Calu3 (cell line): ENCODE measurements at regions not wholly inside any gene's neighbourhood (a gene's known extent, or its start where the extent isn't known, plus 50 kb on each side); places are given as distances from the start of the nearest gene placed in this dataset.

ENCODE experiments used
- BruUV-seq: library from RNA; stranded (reverse); fragments of 400-500 nt; replicated peaks from 2 replicates; lab custom pipeline; 2021; lab: Mats Ljungman, UMichigan
- CTCF ChIA-PET: fragments of 300-600 bp; sonication (Branson Sonifier 250); formaldehyde crosslinking; loops from one replicate; lab custom pipeline; 2022; ENCODE audit warnings: antibody characterized with exemption; lab: Charles Lee
- DNase-seq: peaks from one replicate; pipeline ENCODE4 v3.0.0; 2022
- H3K27ac Mint-ChIP-seq: one replicate; pipeline ENCODE4 v1.8.0; 2022; ENCODE audit warnings: mixed read lengths; ENCODE audit not compliant: unreplicated experiment
- H3K27me3 Mint-ChIP-seq: one replicate; pipeline ENCODE4 v1.8.0; 2022; ENCODE audit warnings: mixed read lengths; ENCODE audit not compliant: unreplicated experiment
- H3K36me3 Mint-ChIP-seq: one replicate; pipeline ENCODE4 v1.8.0; 2022; ENCODE audit warnings: mild to moderate bottlenecking, moderate library complexity, mixed read lengths; ENCODE audit not compliant: insufficient read depth, unreplicated experiment
- H3K4me1 Mint-ChIP-seq: one replicate; pipeline ENCODE4 v1.8.0; 2022; ENCODE audit warnings: mild to moderate bottlenecking, low read depth, mixed read lengths; ENCODE audit not compliant: unreplicated experiment
- H3K4me3 Mint-ChIP-seq: one replicate; pipeline ENCODE4 v1.8.0; 2022; ENCODE audit warnings: mild to moderate bottlenecking, low read depth, moderate library complexity, mixed read lengths; ENCODE audit not compliant: unreplicated experiment
- H3K9me3 Mint-ChIP-seq: one replicate; pipeline ENCODE4 v1.8.0; 2022; ENCODE audit warnings: low read depth, mixed read lengths; ENCODE audit not compliant: unreplicated experiment
- intact Hi-C: fragments of 100-400 bp; cut with micrococcal nuclease; formaldehyde crosslinking; loops from one replicate; pipeline ENCODE4 v1.10.0; 2022; ENCODE audit not compliant: unreplicated experiment
- TF ChIP-seq, protein P1 (sequence below): fragments of 200-600 bp; IDR thresholded peaks from one replicate; pipeline ENCODE4 v1.8.0; 2022; ENCODE audit warnings: antibody characterized with exemption; ENCODE audit not compliant: unreplicated experiment

DNA sequence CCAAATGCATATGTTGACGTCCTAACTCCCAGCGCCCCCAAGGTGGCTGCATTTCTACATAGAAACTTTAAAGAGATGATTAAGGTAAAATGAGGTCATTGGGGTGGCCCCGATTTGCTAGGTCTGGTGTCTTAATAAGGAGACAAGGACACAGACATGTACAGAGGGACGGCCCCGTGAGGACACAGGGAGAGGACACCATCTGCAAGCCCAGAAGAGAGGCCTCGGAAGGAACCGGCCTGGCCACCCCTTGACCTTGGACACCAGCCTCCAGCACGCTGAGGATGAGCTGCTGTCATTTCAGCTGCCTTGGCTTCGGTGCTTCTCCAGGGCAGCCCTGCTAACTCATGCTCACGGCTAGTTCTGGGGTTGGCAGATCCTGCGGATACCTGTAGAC is 73.2 kb downstream of the MRPL36 start:
- no peaks in the 10 kb centered on the region for H3K4me1 Mint-ChIP-seq

DNA sequence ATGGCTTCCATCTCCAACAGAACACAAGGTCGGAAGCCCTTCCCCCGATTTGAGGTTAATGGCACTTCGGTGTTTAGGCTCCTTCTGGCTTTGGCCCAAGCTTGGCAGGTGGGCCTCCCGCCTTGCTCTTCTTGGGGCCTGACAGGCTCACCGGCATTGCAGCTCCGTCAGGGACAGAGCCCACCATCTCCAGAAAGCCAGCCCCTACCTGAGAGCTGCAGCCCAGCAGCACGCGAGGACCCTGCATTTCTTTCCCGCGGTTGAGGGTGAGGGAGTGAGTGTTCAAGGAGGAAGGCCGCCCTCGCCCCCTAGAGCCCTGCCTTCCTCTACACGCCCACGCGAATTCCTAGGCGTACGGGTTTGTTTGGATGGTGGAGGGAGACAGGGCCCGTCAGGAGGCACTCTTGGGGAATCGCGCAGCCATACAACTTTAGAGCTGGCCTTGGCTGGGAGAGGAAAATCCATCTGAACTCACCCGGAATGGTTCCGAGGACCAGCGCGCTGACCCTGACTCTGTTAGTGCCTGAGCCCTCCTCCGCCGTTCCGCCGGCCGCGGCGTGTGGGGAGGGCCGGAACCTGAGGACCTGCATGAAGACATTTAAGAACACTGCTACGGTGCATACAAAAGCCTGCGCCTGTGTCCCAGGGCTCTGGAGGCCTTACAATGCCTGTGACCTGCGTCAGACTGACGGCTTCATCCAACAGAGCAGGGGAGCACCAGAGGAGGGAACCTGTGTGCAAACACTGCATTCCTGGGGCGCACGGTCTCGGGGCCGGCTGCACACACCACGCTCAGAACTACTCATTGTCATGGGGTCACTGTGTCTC is 73.8 kb downstream of the MRPL36 start:
- H3K4me3 Mint-ChIP-seq = no peak overlapping the region
- H3K4me1 Mint-ChIP-seq = no peaks in the 10 kb centered on the region
- no TSS peak for BruUV-seq

More for the DNA sequence above, 73.2 kb downstream of the MRPL36 start:
- H3K27ac Mint-ChIP-seq = no peak overlapping the region
- CTCF ChIA-PET = no interaction called here
- TF ChIP-seq, protein P1, sequence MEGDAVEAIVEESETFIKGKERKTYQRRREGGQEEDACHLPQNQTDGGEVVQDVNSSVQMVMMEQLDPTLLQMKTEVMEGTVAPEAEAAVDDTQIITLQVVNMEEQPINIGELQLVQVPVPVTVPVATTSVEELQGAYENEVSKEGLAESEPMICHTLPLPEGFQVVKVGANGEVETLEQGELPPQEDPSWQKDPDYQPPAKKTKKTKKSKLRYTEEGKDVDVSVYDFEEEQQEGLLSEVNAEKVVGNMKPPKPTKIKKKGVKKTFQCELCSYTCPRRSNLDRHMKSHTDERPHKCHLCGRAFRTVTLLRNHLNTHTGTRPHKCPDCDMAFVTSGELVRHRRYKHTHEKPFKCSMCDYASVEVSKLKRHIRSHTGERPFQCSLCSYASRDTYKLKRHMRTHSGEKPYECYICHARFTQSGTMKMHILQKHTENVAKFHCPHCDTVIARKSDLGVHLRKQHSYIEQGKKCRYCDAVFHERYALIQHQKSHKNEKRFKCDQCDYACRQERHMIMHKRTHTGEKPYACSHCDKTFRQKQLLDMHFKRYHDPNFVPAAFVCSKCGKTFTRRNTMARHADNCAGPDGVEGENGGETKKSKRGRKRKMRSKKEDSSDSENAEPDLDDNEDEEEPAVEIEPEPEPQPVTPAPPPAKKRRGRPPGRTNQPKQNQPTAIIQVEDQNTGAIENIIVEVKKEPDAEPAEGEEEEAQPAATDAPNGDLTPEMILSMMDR = no peak
- BruUV-seq = no TSS peak
- no peaks in the 10 kb centered on the region for H3K36me3 Mint-ChIP-seq
- no peak overlapping the region for H3K4me3 Mint-ChIP-seq
- intact Hi-C loops = no loop called here
- peaks cover 27% of the 10 kb centered on the region for H3K27me3 Mint-ChIP-seq
- no peak for DNase-seq
- H3K9me3 Mint-ChIP-seq = no peaks in the 10 kb centered on the region

DNA sequence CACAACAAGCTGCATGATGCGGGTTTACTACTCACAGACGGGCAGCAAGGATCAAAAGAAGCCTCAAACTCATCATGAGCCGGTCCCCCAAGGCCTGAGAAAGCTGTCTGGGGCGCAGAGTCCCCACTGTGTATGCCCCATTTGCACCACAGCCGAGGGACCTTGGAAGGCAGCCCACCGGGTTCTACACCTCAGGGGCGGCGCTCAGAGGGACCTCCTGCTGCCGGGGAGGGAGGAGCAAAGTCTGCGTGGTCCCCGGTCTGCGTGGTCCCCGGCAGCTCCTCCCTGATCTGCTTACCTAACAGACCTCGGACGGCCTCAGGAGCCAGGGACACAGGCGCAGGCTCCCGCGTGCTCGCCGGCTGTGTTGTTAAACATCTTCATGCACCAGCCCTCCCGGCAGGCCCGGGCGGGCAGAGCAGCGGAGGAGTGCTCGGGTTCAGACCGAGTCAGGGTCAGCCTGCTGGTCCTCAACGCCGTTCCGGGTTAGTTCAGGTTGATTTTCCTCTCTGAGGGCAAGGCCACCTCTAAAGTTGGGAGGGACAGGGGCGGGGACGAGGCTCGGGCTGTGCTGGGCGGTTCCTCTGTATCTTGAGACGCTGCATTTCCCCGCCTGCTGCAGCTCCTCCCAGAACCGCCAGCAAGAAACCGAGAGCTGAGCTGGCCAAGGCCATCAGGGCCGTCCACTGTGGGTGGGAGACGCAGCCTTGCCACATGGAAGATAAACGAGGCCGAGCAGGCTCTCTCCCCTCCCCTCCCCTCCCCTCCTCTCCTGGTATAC is 74.6 kb downstream of the MRPL36 start:
- intact Hi-C loops = no loop called here
- DNase-seq = no peak
- Mint-ChIP-seq H3K36me3 (no peaks in the 10 kb centered on the region), H3K27ac (no peak overlapping the region), H3K4me1 (no peaks in the 10 kb centered on the region), H3K4me3 (no peak overlapping the region), H3K9me3 (no peaks in the 10 kb centered on the region), H3K27me3 (peaks cover 27% of the 10 kb centered on the region)
- BruUV-seq = no TSS peak
- CTCF ChIA-PET = no interaction called here
- TF ChIP-seq, protein P1 = no peak

More for the DNA sequence above, 73.8 kb downstream of the MRPL36 start:
- CTCF ChIA-PET = no interaction called here
- TF ChIP-seq, protein P1 = no peak
- intact Hi-C loops = no loop called here
- DNase-seq = no peak
- H3K9me3 Mint-ChIP-seq = no peaks in the 10 kb centered on the region
- no peaks in the 10 kb centered on the region for H3K36me3 Mint-ChIP-seq
- peaks cover 27% of the 10 kb centered on the region for H3K27me3 Mint-ChIP-seq
- no peak overlapping the region for H3K27ac Mint-ChIP-seq

DNA sequence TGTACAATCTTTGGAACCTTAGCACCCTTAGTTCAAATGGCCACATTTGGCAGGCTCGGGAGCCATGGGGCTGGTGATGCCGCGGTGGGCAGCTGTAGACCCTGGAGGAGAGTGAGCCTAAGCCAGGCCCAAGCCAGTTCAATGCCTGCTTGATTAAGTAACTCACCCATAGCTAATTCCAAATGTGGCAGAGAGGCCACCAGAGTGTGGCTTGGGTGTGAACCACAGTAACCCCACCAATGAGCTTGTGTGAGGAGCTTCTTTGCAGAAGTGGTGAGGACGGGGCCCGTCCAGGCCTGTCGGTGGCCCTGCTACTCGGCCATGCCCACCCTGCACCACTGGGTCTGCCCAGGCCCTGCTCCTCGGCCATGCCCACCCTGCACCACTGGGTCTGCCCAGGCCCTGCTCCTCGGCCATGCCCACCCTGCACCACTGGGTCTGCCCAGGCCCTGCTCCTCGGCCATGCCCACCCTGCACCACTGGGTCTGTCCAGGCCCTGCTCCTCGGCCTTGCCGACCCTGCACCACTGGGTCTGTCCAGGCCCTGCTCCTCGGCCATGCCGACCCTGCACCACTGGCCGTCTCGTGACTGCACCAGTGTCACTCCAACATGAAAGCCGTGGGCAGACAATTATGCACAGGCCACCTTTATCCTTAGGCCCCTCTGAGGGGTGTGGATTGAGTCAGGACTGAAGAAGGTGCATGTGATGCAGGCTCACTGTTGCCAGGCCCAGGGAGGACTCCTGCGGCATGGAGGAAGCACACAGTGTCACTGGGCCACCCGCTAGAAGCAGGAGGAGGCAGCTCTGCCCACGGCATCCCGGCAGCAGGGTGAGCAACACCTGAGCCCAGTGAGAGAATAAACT is 75.4 kb downstream of the MRPL36 start:
- TF ChIP-seq, protein P1 = no peak
- no TSS peak for BruUV-seq
- intact Hi-C loops = no loop called here
- no peaks in the 10 kb centered on the region for H3K36me3 Mint-ChIP-seq
- no peak overlapping the region for H3K27ac Mint-ChIP-seq
- peaks cover 23% of the 10 kb centered on the region for H3K27me3 Mint-ChIP-seq
- CTCF ChIA-PET = interaction anchor here (0.7 kb wide), 1 partner anchor 14 kb away, joined by 5 read pairs; no protein-coding TSS in a partner anchor
- no peak for DNase-seq
- H3K9me3 Mint-ChIP-seq = peaks cover 2% of the 10 kb centered on the region
- no peaks in the 10 kb centered on the region for H3K4me1 Mint-ChIP-seq
- H3K4me3 Mint-ChIP-seq = no peak overlapping the region
